ENCODE measurements at regions not wholly inside any gene's neighbourhood (a gene's known extent, or its start where the extent isn't known, plus 50 kb on each side); places are given as distances from the start of the nearest gene placed in this dataset.

DNA sequence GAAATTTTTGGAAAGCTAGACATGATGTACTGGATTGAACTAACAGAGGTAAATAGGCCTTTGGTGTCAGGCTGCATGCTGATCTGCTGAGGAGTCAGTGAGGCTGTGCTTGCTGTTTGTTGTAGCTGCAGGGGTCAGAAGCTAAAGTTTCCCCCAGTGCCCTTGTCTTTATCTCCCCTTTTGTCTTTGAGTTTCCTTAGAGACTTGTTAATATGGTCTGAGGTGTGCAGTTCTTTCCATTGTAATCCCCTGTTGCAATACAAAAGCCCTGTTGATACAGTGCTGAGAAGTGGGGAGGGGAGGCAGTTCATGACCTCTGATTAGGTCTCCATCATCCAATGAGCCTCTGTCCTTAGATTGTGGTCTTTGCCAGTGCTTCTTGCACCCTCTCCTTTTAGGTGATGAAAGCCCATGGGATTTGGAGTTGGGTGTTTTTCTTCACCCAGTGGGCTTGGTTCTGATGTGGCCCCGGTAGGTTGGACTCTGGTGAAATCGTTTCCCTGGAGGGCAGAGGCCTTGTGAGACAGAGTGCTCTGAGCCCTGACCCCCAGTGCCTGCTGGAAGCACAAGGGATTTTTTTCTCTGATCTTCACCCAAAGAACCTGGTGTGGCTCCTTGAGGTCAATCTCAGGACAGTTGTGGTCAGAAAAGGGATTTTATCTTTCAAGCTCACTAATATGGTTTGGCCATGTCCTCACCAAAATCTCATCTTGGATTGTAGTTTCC, 163.1 kb downstream of the TMEM18 start:
- DNase-seq (ENCODE audit: low read depth, low spot score) = no peak

DNA sequence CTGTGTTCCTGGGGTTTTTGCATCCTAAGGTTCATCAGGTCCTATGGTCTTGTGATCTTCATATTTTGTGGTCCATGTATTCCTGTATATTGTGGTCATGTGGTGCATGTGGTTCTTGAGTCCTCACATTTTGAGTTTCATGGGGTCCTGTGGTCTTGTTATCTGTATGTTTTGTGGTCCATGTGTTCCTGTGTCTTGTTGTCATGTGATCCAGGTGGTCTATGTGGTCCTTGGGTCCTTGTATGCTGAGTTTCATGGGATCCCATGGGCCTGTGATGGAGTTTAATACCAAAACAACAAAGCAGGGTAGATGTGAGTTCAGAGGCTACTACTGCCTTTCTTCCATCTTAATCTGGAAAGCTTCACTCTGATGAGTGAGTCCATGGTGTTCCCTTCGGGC, 166.4 kb downstream of the TMEM18 start:
- no peak for DNase-seq (ENCODE audit: low read depth, low spot score)

DNA sequence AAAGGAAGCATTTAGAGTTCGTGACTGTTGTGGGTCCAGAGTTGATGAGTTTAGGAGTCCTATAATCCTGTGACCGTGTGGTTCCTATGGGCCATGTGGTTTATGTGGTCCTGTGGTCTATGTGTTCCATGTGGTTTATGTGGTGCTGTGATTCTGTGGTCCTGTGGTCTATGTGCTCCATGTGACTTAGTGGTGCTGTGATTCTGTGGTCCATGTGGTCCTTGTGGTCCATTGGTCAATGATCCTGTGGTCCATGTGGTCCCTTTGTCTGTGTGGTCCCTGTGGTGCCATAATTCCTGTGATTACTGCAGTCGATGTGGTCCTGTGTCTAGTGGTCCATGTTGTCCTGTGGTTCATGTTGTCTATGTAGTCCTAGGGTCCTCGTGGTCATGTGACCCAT, 167.3 kb downstream of the TMEM18 start:
- no peak for DNase-seq (ENCODE audit: low read depth, low spot score)

DNA sequence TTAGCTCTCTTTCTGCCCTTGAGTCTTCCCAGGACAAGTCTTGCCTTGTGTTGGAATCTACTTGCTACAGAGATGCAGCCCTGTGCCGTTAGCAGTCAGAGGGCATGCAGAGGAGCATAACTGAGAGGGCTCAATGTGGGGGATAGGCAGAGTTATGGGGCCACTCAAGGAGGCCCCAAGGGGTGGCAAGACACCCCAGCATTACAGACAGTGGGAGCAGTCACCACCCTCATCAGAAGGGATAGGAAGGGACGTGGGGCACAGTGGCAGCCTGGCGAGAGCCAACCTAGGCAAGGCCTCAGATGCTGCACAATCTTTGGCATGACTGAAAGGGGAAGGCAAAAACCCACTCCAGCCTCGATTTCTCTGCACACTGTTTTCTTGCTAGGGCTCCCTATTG, 169.1 kb downstream of the TMEM18 start:
- DNase-seq (ENCODE audit: low read depth, low spot score) = no peak

DNA sequence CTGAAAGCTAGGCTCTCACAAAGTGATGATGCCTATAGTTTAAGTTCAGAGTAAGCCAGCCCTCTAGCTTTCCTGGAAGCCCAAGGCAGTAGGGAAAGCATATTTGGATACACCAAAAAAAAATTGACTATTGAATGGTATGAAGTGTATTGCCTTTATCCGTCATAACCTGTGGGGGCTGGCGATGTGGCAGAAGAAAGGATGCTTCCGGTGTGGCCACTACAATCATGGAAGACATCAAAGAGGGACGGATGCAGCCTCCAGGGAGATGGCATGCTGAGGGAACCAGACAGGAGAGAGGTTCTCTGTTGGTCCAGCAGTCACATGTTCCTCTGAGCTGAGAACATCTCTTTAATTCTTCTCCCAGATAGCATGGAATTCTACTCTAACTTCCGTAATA, 170.3 kb downstream of the TMEM18 start:
- DNase-seq (ENCODE audit: low read depth, low spot score) = no peak

DNA sequence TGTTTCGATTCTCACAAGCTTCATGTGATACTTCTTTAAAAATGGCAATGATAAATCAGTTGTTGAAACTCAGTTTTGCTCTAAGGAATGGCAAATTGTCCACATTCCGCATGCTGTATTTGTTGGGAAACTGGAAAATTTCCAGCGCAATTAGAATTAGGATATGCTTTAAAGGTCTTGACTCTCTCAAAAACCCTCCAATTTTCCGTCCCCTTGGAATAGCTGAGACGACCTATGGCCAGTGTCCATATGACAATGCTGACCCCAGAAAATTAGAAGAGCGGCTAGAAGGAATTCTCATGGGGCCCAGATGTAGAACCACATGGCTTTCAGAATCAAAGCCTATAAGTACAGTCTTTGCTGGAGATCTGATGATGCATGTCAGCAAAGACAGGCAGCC, 170.8 kb downstream of the TMEM18 start:
- no peak for DNase-seq (ENCODE audit: low read depth, low spot score)

DNA sequence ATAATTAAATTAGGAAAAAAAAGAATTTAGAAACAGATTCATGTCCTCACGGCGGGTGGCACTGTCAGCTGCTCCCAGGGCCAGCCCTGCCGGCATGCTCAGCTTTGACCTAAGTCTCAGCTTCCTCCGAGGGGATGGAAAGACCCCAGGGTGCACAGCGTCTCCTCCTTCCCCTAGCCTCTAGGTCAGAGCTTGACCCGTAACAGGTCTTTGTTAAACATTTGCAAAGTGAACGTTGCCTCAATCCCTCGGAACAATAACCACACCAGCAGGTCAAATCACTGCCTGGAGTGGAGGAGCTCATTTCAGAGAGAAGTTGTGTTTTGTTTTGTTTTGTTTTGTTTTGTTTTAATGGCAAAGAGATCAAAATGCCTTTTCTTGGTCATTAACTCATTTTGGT, 171.3 kb downstream of the TMEM18 start:
- no peak for DNase-seq (ENCODE audit: low read depth, low spot score)

DNA sequence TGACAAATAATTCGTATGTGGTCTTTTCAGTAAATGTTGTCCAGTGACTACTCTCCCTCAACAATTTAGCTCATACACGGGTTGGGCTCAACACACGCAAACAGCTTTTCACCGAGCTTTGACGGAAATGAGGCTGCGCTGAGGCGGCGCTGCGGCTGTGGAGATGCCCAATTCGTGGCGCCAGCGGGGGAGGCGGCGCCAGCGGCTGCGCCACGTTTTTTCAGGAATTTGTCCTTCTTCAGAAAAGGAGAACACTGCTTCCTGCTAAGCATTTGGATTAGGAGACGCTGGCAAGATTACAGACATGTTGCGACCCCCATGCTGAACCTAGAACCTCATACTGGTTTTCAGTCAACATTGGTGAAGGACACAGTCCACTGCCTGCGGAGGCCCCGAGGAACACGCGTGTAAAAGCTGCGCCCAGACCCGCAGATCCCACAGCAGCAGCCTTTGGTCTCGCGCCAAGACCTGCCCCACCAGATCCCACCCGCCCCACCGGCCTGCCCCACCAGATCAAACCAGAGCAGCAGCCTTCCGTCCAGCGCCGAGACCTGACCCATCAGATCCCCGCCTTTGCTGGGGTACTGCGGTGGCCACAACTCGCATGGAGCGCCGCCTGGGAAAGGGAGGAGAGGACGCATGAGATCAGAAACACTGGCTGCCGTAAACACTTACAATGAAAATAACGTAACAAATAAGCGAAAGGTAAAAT, 173.8 kb downstream of the TMEM18 start:
- no peak for DNase-seq (ENCODE audit: low read depth, low spot score)

DNA sequence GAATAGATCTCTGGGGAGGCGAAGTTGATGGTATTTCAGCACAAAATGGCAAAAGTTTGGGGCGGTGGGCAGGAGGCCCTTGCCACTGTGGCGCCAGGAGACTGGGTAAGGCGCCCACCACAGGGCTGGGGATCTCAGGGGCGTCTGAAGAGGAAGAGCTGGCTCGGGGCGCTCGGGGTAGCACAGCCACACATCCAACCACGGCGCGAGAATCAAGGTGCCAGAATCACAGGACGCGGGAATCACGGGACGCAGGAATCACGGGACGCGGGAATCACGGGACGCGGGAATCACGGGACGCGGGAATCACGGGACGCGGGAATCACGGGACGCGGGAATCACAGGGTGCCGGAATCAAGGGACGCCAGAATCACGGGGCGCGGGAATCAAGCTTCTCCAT, 174.4 kb downstream of the TMEM18 start:
- DNase-seq (ENCODE audit: low read depth, low spot score) = no peak

DNA sequence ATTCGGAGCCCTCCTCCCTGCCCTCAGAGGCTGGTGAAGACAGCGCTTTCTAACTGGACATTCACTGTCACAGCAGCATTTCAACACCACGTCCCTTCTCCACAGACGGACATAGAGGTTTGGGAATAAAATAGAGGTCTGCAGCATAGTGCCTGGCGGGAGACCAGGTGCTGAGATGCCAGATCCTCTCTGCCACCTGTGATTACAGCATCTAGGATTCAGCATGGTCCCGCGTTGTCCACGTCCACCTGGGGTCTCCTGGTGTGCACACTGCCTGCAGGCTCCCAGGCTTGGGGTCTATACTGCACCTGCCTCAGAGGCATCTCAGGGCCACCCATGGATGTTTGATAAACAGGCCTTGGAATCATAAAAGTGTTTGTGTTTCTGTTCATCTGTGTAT, 175.5 kb downstream of the TMEM18 start:
- no peak for DNase-seq (ENCODE audit: low read depth, low spot score)

DNA sequence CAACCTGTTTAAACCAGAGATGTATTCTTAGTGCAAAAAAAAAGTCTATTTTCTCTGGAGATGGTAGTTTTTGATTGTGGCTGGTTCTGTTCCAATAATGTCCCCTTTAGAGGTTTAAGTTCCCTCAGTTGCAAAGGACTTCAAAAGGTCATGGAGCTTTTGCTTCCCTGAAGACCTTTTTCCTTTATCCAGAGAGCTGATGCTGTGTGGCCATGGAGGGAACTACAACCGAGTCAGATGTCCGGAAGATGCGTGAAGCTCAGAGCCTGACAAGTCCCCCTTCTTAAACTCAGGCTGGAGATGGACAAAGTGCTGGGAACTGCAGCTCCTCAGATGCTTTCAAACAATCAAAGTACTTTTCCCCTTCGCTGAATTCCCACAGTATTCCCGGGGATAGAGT, 176.1 kb downstream of the TMEM18 start:
- no peak for DNase-seq (ENCODE audit: low read depth, low spot score)

DNA sequence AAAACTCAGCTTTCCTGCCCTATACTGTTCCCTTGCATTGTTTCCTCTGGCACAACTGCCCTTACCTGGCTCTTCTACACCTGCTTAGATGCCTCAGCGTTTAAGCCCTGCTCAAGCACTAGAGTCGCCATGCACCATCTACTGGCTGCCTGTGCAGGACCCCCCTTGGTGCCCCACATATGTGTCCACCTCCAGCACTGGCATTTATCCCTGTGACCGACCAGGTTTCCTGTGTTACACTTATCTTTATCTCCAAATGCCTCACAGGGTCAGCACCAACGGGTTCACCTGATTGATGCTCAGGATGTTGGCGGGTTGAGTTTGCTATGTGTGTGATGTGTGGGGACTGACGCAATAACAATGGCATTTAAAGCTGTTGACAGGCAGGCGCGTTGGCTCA, 177.5 kb downstream of the TMEM18 start:
- no peak for DNase-seq (ENCODE audit: low read depth, low spot score)

DNA sequence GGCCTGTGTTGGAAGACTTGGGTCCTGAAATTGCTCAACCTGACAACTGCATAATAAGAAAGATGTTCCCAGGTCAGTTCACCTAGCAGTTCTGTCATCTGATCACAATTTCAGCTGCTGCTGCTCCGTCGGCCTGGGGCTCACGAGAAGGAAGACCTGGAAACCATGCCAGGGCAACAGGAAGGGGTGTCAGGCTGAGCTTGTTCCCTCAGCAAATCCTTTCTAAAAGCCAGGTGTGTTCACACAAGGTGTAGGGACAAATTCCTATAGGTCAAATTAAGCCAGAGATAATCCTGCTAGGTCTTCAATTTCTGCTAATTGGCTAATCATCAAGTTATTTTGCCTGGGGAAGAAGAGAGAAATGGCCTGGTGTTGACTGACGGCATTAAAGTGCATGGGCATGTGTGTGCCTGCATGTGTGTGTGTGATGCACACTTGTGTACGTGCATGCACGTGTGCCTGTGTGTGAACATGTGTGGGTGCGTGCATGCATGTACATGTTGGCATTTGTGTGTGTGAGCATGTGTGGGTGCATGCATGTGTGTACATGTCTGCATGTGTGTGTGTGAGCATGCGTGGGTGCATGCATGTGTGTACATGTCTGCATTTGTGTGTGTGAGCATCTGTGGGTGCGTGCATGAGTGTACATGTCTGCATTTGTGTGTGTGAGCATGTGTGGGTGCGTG, 178.6 kb downstream of the TMEM18 start:
- DNase-seq (ENCODE audit: low read depth, low spot score) = no peak

DNA sequence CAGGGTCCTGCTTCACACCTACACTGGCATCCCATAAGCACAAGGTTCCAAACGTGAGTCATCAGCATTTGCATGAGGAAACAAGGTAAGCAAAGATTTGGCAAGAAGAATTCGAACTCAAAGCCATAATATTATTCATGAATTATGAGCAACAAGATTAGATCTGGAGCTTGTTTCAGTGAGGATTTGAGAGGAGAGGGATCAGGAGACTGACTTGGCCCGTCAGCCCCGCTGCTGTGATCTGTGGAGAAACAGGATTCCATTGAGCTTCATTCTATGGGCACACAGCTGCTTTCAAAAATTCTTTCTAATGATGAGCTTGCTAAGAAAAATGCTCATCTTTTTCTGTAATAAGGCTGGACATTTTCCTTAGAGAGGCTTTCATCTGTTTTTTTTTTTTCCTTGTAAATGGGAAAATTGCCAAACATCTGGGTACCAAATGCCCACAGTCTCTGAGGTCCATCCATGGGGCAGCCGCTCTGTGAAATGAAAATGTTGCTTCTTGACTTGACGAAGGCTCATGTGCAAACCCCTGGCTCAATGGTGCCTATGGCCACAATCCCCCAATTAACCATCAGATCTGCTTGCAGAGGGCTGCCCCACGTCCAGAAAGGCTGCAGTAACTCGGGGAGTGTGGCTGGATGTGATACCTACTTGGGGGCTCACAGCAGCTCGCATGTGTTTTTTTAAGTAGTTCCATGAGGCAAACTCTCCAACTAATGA, 179.3 kb downstream of the TMEM18 start:
- no peak for DNase-seq (ENCODE audit: low read depth, low spot score)

DNA sequence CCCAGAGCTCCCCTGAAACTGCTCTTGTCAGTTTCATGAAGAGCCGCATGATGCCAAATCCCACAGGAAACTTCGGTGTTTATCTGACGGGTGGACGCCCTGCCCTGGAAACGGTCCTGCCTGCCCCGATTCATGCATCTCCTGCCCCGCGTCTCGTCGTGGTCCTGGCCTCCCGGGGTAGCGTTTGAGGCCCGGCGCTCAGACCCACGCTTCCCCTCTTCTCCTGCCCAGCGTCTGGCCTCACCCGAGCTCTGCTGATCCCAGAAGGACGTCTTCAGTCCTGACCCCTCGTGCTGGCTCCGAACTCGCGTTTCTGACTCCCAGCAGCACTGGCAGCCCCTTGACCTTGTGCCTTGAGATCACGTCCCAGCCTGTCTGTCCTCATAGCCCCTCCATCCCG, 180.5 kb downstream of the TMEM18 start:
- no peak for DNase-seq (ENCODE audit: low read depth, low spot score)

DNA sequence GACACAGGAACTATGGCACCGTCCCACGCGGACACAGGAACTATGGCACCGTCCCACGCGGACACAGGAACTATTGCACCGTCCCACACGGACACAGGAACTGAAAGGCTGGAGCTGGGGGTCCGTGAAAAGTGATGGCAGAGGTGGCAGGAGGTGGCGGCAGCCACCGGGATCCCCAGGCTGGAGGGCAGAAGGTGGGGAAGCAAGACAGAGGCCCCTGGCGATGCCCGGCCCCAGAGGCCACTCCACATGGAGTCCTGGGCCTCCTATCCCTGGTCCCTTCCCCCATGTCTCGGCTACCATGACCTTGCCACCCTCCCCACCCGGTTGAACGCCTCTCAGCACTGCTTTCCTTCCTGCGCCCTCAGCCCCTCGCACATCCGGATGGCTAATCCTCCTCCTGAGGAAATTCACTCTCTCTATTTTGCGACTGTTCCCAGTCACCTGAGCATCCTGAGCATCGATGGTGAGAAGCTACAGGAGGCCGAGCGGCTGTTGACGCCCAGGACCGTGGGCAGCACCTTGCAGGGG, 181.4 kb downstream of the TMEM18 start:
- DNase-seq (ENCODE audit: low read depth, low spot score) = no peak

DNA sequence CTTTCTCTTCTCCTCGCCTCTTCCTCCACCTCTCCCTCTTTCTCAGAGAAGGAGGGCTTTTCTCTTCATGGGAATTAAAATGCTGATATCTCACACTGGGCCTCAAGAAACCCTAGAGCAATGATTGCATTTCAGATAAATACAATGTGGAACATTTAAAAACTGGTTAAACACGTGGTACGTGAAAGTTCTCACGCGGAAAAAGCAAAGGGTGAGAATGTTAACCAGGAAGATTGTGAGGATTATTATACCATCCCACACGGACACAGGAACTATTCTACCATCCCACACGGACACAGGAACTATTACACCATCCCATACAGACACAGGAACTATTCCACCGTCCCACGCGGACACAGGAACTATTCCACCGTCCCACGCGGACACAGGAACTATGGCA, 182.4 kb downstream of the TMEM18 start:
- no peak for DNase-seq (ENCODE audit: low read depth, low spot score)

DNA sequence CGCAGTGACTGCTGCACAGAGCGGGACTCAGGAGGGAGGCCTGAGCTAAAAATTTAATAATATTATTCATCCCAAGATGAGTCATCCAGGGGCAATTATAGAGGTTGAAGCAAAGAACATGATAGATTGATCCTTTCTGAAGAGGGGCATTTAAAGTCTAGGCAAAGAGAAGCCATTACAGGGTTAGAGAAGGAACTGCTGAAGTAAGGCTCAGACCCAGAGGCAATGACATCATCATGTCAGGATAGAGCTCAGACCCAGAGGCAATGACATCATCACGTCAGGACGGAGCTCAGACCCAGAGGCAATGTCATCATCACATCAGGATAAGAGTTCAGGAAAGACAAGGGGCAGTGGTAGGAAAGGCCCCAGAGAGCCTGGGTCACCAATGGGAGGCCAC, 184.0 kb downstream of the TMEM18 start:
- DNase-seq (ENCODE audit: low read depth, low spot score) = no peak

DNA sequence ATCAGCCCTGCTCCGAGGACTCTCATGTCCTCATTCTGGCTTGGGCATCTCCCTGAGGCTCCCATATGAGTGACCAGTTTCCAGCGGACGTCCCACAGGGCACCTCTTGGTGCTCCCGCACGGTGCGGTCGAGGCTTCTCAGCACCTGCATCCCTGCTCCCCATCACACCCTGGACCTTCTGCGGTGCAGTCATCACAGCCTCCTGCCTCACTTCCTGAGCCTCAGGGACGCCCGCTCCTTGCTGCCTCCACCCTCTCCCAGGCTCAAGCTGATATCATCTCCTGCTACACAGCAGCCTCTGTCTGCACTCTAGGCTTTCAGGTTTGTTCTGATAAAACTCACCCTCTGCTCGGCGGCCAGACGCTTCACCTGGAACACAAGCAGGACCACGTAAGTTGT, 185.0 kb downstream of the TMEM18 start:
- DNase-seq (ENCODE audit: low read depth, low spot score) = no peak

DNA sequence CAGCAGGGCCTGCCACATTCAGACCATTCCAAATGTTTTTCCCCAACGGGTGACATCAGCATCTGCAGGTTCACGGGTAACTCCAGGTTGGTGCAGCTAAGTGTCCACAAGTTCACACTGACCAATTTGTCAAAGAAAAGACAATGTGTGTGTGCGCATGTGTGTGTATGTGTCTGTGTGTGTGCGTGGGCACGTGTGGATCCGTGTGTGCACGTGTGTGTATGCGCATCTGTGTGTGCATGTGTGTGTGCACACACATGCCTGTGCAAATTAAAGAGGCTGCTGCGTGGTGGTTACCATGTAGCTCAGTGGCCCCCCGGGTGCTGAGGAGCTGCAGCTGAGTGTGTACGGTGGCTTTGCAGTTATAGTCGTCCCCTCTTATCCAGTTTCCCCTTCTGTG, 187.4 kb downstream of the TMEM18 start:
- no peak for DNase-seq (ENCODE audit: low read depth, low spot score)

DNA sequence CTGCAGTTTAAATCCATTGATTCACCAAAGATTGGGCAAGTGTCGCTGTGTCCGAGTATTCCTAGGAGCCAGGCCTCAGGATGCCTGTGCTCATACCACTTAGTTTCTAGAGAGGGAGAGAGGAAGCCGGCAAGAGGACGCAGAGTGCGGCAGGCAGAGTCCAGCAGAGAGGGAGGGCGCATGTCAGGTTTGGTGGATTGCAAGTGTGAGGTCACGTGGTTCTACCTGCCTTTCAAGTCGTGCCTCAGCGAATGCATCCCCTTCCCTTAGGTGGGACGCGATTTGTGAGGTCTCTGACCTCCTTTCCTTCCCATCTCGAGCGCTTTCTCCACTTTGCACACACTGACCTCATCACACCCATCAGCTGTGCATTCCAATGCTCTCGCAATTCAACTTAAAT, 188.1 kb downstream of the TMEM18 start:
- no peak for DNase-seq (ENCODE audit: low read depth, low spot score)

Measured in iPS DF 19.7 (cell line).